ENCODE measurements at regions not wholly inside any gene's neighbourhood (a gene's known extent, or its start where the extent isn't known, plus 50 kb on each side); places are given as distances from the start of the nearest gene placed in this dataset.

GRCh38 chr2:65482971-65483370 lies 50.6 kb upstream of the SPRED2 start:
- no peaks in the 10 kb centered on the region for H3K36me3 ChIP-seq (replicated peaks in 1 of 2; ENCODE audit: control insufficient read depth in 1 of 2, insufficient read depth in 2 of 2, low read length in 1 of 2)
- 91% methylated on average over 3 of the region's 3 CpGs for WGBS (ENCODE audit: low lambda C conversion rate)
- CTCF ChIA-PET: no interaction called here
- no peak overlapping the region for H3K4me2 ChIP-seq
- no peaks in the 10 kb centered on the region for H3K27me3 ChIP-seq (ENCODE audit: insufficient read depth)
- DNase-seq: no peak
- H3K4me3 ChIP-seq (ENCODE audit: low read depth in 2 of 2, low read length in 1 of 2): no peak overlapping the region
- no peaks in the 10 kb centered on the region for H3K79me2 ChIP-seq (ENCODE audit: insufficient read depth)
- H3K9me2 ChIP-seq: no peaks in the 10 kb centered on the region
- no peaks in the 10 kb centered on the region for H3F3A ChIP-seq (replicated peaks; ENCODE audit: insufficient read depth)
- no peak for TF ChIP-seq RCOR1 (IDR thresholded peaks at IDR 0.05; ENCODE audit: low read length)
- TF ChIP-seq GATA2 (CRISPR knock-in tag; IDR thresholded peaks at IDR 0.05): no peak
- no peak for TF ChIP-seq CTCF (IDR thresholded peaks at IDR 0.05)
- TF ChIP-seq TCF12 (IDR thresholded peaks at IDR 0.05): no peak
- no peak for TF ChIP-seq IRF3 (IDR thresholded peaks at IDR 0.05; ENCODE audit: low read depth, low read length)
- no peak for TF ChIP-seq FOSL2 (IDR thresholded peaks at IDR 0.05; ENCODE audit: borderline replicate concordance, low read depth)
- no peak for TF ChIP-seq NRF1 (IDR thresholded peaks at IDR 0.05; ENCODE audit: low read depth, low read length)
- no peak for TF ChIP-seq YY1 (IDR thresholded peaks at IDR 0.05; ENCODE audit: low read depth)
- no peak for TF ChIP-seq MXI1 (IDR thresholded peaks at IDR 0.05; ENCODE audit: low read depth, low read length)
- no peak for TF ChIP-seq REST (IDR thresholded peaks at IDR 0.05; ENCODE audit: low read depth, low read length)
- TF ChIP-seq EZH2phosphoT487 (IDR thresholded peaks at IDR 0.05; ENCODE audit: borderline replicate concordance, low read depth): no peak
- no peak for TF ChIP-seq FOXJ3 (CRISPR knock-in tag; IDR thresholded peaks at IDR 0.05)
- TF ChIP-seq NFIC (IDR thresholded peaks at IDR 0.05; ENCODE audit: borderline replicate concordance): no peak
- no peak for TF ChIP-seq CHD2 (IDR thresholded peaks at IDR 0.05; ENCODE audit: low read length, partially characterized antibody)
- TF ChIP-seq USF2 (IDR thresholded peaks at IDR 0.05; ENCODE audit: borderline replicate concordance, low read depth, low read length): no peak
- TF ChIP-seq MAX (IDR thresholded peaks at IDR 0.05; ENCODE audit: low read depth): no peak
- H2AFZ ChIP-seq (ENCODE audit: low read depth): no peak overlapping the region
- no peaks in the 10 kb centered on the region for H4K20me1 ChIP-seq (ENCODE audit: insufficient read depth)
- H3K27ac ChIP-seq (ENCODE audit: low read depth in 2 of 2, low read length in 1 of 2): no peak overlapping the region
- no peak overlapping the region for H3K9ac ChIP-seq
- no peaks in the 10 kb centered on the region for H3K9me3 ChIP-seq
- POLR2A ChIA-PET: no interaction called here
- H3K4me1 ChIP-seq (ENCODE audit: control insufficient read depth in 1 of 2, insufficient read depth in 2 of 2, low read depth in 1 of 2, low read length in 1 of 2): peaks cover 0 to 2% of the 10 kb centered on the region in 2 experiments; a peak in 1 of 4 replicates

Small RNA genes in the stretch of these regions (small RNA-seq; reads per million reads assigned to genes)
- gene MIR4778 (0 reads per million in 7 experiments), gene RN7SL635P (0 reads per million in 7 experiments), gene VTRNA2-2P (0 to 1.1 (median 0) reads per million in 7 experiments)
